T-helper 2 cell (primary cell): ENCODE measurements at regions not wholly inside any gene's neighbourhood (a gene's known extent, or its start where the extent isn't known, plus 50 kb on each side); places are given as distances from the start of the nearest gene placed in this dataset.
"Not testable (repeated sequence)": the region's sequence is repeated elsewhere in the genome, so short reads cannot be mapped to it uniquely, and the experiment has no call there.

Source experiments
- DNase-seq, 5 experiments: peaks; one replicate each; pipeline versions ENCODE4 v3.0.0 to v3.0.0-alpha.2; 2012 to 2022

- no peak for DNase-seq
Measured at GRCh38 chr1:163477276-163477830, 155.6 kb downstream of the NUF2 start.

GRCh38 chr1:163498391-163499330 lies 176.9 kb downstream of the NUF2 start:
- not testable (repeated sequence) for DNase-seq

DNA sequence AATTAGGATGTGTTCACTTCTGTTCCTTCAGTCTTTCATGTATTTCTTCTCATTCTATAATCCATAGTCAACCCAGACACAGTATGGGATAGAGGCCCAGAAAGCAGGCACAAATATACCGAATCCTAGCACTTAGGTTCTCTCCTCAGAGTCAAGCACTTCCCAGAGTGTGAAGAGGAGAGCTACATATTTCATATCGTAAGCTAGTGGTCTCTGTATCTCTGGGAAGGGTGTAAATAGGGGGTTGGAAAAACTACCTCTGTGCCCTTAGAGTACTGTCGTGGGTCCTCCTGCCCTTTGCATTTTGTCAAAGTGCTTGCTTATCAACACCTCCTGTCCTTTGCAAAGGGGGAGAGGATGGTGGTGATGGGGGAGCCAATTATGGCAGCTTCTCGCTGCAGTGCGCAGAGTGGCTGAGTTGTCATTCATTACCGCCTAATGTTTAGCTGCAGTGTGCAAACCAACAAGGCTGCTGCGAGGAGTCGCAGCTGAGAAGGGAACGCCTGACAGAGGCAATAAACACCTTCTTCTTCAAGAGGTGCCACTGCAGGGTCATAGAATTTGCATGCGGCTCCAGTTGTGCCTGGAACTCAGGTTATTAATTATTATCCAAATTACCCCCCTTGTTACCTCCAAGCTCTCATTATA lies 182.7 kb downstream of the NUF2 start:
- DNase-seq: no peak

- no peak for DNase-seq
Measured at GRCh38 chr1:163509114-163509513, 187.4 kb downstream of the NUF2 start.

GRCh38 chr1:163512349-163512989 lies 190.7 kb downstream of the NUF2 start:
- DNase-seq: no peak

- no peak for DNase-seq
Measured at GRCh38 chr1:163523375-163524029, 201.7 kb downstream of the NUF2 start.

DNA sequence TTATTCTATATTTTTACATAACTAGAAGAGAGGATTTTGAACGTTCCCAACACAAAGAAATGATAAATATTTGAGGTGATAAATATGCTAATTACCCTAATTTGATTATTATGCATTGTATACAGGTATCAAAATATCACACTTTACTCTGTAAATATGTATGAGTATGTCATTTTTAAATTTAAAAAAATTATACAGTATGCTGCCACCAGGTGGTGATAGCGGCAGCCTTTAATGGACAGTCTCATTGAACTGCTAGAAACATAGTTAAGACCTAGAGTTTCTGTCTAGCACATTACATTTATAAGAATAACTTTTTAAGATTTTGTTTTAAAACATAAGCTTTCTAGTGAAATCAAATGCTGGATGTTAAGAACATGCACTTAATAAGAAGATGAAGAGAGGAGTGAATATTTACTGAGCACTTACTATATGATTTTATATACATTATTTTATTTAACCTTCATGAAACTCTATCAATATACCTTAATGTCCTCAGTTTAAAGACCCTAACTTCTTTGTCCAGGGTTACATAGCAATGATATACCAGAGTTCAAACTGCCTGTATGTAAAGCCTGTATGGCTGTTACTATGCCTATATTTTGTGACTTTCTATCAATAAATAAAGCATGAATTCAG lies 207.1 kb downstream of the NUF2 start:
- peak in 1 of 5 experiments; percentile 12 for DNase-seq

DNA sequence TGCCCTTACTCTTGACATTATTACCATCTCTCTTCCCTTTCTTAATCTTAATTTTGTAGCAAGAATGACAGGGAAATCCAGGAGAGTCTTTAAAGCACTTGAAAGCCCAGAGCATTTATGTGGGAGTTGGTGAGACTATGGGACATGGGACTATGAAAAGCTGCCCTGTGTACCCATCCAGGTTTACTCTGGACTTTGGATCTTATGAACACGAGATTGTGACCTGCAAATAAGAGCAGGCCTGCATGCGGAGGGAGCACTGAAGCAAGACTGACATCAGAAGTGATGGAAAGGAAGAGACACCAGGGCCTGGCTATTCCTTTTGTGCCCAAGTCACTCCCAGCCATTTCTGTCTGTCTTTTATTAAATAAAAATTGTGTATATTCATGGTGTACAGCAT lies 209.6 kb downstream of the NUF2 start:
- DNase-seq: no peak

- DNase-seq: no peak
Measured at GRCh38 chr1:163535401-163535800, 213.6 kb downstream of the NUF2 start.

- DNase-seq: no peak
Measured at GRCh38 chr1:163535807-163536206, 214.1 kb downstream of the NUF2 start.

DNA sequence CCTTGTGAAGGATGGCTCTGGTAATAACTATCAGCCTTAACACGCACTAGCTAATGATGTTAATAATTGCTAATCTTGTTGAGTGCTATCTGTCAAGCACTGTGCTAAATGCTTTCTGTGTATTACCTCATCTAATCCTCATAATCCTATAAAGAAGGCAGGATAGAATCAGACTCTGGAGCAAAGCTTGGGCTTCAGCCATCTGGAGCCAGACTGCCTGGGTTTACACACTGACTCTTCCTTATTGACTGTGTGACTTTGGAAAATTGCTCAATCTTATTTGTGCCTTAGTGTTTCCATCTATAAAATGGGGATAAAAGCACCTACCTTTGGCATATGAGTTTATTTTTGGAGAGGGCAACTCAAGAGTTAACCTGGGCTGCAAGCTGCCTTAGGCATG lies 216.1 kb downstream of the NUF2 start:
- DNase-seq: no peak

DNA sequence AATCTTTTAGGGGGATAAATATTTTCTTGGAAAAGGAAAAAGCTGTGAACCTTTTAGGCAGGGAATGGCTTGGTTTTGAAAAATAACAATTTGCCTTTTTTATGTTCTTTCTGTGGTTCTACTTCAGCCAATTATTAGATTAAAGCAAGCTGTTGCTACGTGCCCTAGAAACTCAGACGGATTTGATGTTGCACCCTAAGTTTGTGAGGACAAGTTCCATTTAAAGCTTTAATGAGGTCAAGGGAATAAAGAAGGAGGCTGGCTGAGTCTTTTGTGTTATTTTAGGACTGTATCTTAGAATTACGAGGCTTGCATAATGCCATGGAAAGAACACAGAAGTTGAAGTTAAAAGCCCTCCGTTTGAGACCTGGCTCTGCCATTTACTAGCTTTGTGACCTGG lies 216.9 kb downstream of the NUF2 start:
- no peak for DNase-seq

- DNase-seq: no peak
Measured at GRCh38 chr1:163540727-163541126, 219.0 kb downstream of the NUF2 start.

- no peak for DNase-seq
Measured at GRCh38 chr1:163544441-163544840, 222.7 kb downstream of the NUF2 start.

GRCh38 chr1:163558162-163558561 lies 236.4 kb downstream of the NUF2 start:
- DNase-seq: no peak

DNA sequence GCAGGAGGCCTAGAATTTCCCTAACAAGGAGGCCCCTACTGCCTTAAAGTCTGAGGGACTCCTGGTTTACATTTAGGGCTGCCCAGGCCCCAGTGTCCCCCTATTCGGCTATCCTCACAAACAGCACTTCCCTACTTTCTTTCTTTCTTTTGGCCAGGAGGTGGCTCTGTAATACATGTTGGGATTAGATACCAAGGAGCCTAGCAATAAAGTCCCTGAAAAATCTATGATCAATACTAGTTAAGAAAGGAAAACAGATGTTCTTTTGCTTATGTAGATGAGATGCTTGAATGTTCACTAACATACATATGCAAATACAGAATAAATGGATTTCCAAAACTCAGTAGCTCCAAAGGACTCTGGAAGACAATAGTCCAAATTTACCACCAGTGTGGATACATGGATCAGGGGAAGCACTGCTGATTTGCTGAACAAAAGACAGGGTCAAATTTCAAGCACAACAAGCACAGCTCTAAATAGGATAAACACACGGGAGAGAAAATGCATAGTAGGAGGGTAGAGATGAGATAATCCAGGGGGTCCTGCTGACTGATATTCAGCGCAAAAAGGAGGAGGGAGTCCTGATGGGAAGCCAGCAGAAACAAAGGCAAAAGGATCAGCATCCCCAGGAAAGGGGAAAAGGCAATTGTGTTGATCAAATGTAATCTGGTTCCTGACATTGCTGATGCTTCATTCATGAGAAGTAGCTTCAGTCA lies 240.0 kb downstream of the NUF2 start:
- no peak for DNase-seq

- no peak for DNase-seq
Measured at GRCh38 chr1:163562355-163562754, 240.6 kb downstream of the NUF2 start.

DNA sequence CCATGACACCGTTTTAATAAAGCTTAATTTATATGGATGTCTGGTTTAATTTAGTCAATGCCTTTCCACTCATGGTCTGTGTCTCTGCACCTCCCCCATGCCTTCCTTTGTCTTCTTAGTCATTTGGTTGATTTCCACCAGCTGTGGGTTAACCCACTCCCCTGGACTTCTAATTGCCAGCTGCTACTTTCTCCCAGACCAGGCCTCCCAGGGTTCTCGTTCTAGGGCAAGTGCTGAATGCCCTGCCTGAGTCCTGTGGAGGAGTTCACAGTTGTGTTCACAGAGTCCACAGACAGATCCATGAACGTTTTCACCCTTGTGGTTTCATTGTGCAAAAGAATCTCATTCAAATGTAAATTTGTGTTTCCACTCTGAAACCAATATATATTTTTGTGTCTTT lies 243.4 kb downstream of the NUF2 start:
- DNase-seq: no peak

DNA sequence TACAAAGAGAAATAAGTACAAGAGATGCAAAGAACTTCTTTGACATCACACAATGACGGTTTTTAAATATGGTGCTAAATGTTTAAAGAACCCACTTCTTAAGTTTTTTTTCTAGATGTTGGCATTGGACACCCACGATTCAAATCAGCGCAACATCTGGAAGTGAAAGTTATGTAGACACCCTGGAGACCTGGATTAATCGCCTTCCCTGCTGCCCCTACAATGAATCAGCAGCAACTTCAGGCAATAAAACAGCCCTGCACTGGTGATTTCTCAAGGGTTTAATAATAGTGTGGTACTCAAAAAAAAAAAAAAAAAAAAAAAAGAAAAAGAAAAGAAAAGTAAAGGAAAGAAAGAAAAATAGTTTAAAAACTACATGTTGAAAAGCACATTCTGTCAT lies 248.3 kb downstream of the NUF2 start:
- DNase-seq: no peak

DNA sequence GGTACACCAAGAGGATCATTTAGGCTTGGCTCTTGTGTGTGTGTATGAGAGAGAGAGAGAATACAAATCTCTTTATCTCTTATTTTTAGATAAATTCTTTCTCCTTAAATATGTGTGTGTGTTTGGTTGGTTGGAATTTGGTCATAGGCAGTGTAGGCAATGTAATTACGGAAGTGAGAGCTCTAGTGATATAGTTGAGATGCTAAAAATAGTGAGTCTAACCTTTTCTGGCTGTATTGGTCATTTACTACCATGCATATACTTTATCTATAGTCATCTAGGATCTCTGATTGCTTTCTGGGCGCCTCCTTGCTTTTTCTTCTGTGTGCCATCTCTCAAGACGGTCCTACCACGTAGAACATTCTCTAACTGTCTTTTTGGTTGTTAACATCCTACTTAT lies 250.2 kb downstream of the NUF2 start:
- no peak for DNase-seq

DNA sequence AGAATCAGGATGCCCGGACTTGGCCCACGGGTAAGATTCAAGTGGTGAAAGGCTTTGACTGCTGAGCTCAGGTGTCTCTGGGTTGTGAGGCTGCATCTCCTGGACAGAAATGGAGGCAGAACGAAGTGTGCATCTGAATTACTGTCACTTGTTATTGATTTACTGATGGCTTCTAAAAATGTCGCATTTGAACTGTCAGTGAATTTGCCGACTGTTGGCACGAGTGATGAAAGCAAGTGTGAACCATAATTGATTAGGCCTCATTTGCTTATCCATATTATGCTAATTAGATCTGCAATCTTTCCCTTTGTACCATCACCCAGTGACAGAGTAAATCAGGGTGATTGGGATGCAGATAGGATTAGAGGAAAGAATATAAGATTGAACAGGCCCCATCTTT lies 252.4 kb downstream of the NUF2 start:
- DNase-seq: no peak

DNA sequence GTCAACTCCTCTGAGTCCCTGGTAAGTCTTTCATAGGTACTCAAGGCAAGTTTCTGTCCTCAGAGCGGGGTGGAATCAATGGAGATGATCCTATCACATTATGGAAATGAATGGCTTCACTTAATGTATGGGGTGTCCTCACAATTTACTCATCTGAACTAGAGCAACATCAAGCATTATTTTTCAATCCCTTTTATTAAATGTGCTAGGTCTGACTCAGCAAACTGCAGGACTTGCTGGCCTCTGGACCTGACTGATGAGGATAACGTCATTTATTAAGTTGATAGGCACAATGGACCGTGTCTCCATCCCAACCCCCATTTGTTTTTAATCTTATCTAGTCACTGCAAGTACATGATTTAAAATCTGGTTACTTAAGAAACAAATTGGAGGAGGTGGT lies 259.2 kb downstream of the NUF2 start:
- no peak for DNase-seq
